ENCODE measurements at regions not wholly inside any gene's neighbourhood (a gene's known extent, or its start where the extent isn't known, plus 50 kb on each side); places are given as distances from the start of the nearest gene placed in this dataset.

GRCh38 chr10:47205192-47205591 is 94.8 kb upstream of the GDF10 start:
- no peak for DNase-seq (ENCODE audit: low spot score)

More at GRCh38 chr10:47205192-47205591, 94.8 kb upstream of the GDF10 start:
- Histone ChIP-seq H3K27me3 (ENCODE audit: control insufficient read depth in 4 of 4, insufficient read depth in 4 of 4, low read length in 3 of 4) (no peaks in the 10 kb centered on the region), H3K4me3 (ENCODE audit: low read depth in 1 of 3, low read length in 3 of 3) (no peak overlapping the region), H3K27ac (ENCODE audit: low read depth in 1 of 2, low read length in 2 of 2) (no peak overlapping the region), H3K9me3 (ENCODE audit: control insufficient read depth in 4 of 4, low read length in 3 of 4) (peaks cover 0 to 2% (median 0%) of the 10 kb centered on the region in 4 donors), H3K9ac (ENCODE audit: low read depth in 1 of 2, low read length in 2 of 2) (no peak overlapping the region), H3K4me1 (ENCODE audit: control insufficient read depth in 4 of 4, insufficient read depth in 4 of 4, low read length in 3 of 4) (no peaks in the 10 kb centered on the region), H3K36me3 (ENCODE audit: control insufficient read depth in 4 of 4, insufficient read depth in 3 of 4, low read depth in 1 of 4, low read length in 3 of 4) (no peaks in the 10 kb centered on the region)
- WGBS, result 93% methylated on average over 2 of the region's 2 CpGs
- no peak for TF ChIP-seq FOXA1 (IDR thresholded peaks at IDR 0.05)
- TF ChIP-seq EGR1 (IDR thresholded peaks at IDR 0.05; ENCODE audit: low read depth in 2 of 2), result no peak
- TF ChIP-seq JUND (IDR thresholded peaks at IDR 0.05), result no peak
- no peak for TF ChIP-seq FOXA2 (IDR thresholded peaks at IDR 0.05)
- TF ChIP-seq TAF1 (conservative IDR thresholded peaks at IDR 0.05), result no peak
- TF ChIP-seq CTCF (IDR thresholded peaks at IDR 0.05; ENCODE audit: low read depth, low read length, missing input control), result no peak
- no peak for TF ChIP-seq ZBTB33 (IDR thresholded peaks at IDR 0.05)
- TF ChIP-seq NR2F2 (IDR thresholded peaks at IDR 0.05), result no peak
- no peak for TF ChIP-seq MAX (IDR thresholded peaks at IDR 0.05)
- no peak for TF ChIP-seq HNF4A (conservative IDR thresholded peaks at IDR 0.05)
- TF ChIP-seq ATF3 (IDR thresholded peaks at IDR 0.05), result no peak
- no peak for TF ChIP-seq RXRA (IDR thresholded peaks at IDR 0.05)
- no peak for TF ChIP-seq REST (IDR thresholded peaks at IDR 0.05)
- no peak for TF ChIP-seq RAD21 (IDR thresholded peaks at IDR 0.05)

Measured in liver (tissue), 8 donors.